HG02981 (cell line): ENCODE measurements at regions not wholly inside any gene's neighbourhood (a gene's known extent, or its start where the extent isn't known, plus 50 kb on each side); places are given as distances from the start of the nearest gene placed in this dataset.

Source experiments
- ATAC-seq: cut with Tn5 transposase; IDR thresholded peaks from one replicate; pipeline ENCODE4 v1.9.1; 2021; ENCODE audit warnings: mild to moderate bottlenecking, moderate library complexity; ENCODE audit not compliant: unreplicated experiment

- ATAC-seq = no peak
These were observed 442.4 kb downstream of the CCSER2 start for GRCh38 chr10:84770824-84771223.

- peak; percentile 83 for ATAC-seq
These were observed 455.0 kb downstream of the CCSER2 start for GRCh38 chr10:84783386-84783785.

- ATAC-seq = no peak
These were observed 455.5 kb downstream of the CCSER2 start for GRCh38 chr10:84783909-84784308.

- no peak for ATAC-seq
These were observed 456.4 kb downstream of the CCSER2 start for GRCh38 chr10:84784749-84785148.

GRCh38 chr10:84789026-84789425, 460.6 kb downstream of the CCSER2 start:
- no peak for ATAC-seq

- ATAC-seq = no peak
These were observed 469.9 kb downstream of the CCSER2 start for GRCh38 chr10:84798312-84798711.

GRCh38 chr10:84801156-84801555, 472.8 kb downstream of the CCSER2 start:
- ATAC-seq = no peak

GRCh38 chr10:84801916-84802315, 473.5 kb downstream of the CCSER2 start:
- ATAC-seq = no peak

- ATAC-seq = no peak
These were observed 476.8 kb downstream of the CCSER2 start for GRCh38 chr10:84805149-84805548.

- no peak for ATAC-seq
These were observed 482.7 kb downstream of the CCSER2 start for GRCh38 chr10:84811113-84811512.

- ATAC-seq = no peak
These were observed 490.6 kb downstream of the CCSER2 start for GRCh38 chr10:84818961-84819360.

- ATAC-seq = no peak
These were observed 491.7 kb downstream of the CCSER2 start for GRCh38 chr10:84820120-84820519.

GRCh38 chr10:84820596-84820995, 492.2 kb downstream of the CCSER2 start:
- no peak for ATAC-seq

- ATAC-seq = no peak
These were observed 494.7 kb downstream of the CCSER2 start for GRCh38 chr10:84822931-84823630.

- no peak for ATAC-seq
These were observed 496.1 kb downstream of the CCSER2 start for GRCh38 chr10:84824525-84824924.

GRCh38 chr10:84825330-84825729, 496.9 kb downstream of the CCSER2 start:
- ATAC-seq = no peak

GRCh38 chr10:84826704-84827103, 498.3 kb downstream of the CCSER2 start:
- ATAC-seq = no peak

GRCh38 chr10:84829131-84829530, 500.7 kb downstream of the CCSER2 start:
- ATAC-seq = no peak

- no peak for ATAC-seq
These were observed 508.8 kb downstream of the CCSER2 start for GRCh38 chr10:84837041-84837812.

- no peak for ATAC-seq
These were observed 509.5 kb downstream of the CCSER2 start for GRCh38 chr10:84837877-84838276.

- no peak for ATAC-seq
These were observed 510.5 kb downstream of the CCSER2 start for GRCh38 chr10:84838851-84839250.

- no peak for ATAC-seq
These were observed 514.2 kb downstream of the CCSER2 start for GRCh38 chr10:84842593-84842992.
